Suprapubic skin (tissue), 4 donors: ENCODE measurements at regions not wholly inside any gene's neighbourhood (a gene's known extent, or its start where the extent isn't known, plus 50 kb on each side); places are given as distances from the start of the nearest gene placed in this dataset.
A peak's percentile ranks its signal among the peaks of the same experiment; 100 is the strongest.

ENCODE experiments used
- EP300 ChIP-seq: sonication (generic); formaldehyde crosslinking; IDR thresholded peaks from one replicate; pipeline ENCODE4 v1.6.1; 2017; ENCODE audit warnings: antibody characterized with exemption
- POLR2AphosphoS5 ChIP-seq, 3 donors: sonication (generic); formaldehyde crosslinking; IDR thresholded peaks; one replicate each; pipeline ENCODE4 v1.6.1; 2017; ENCODE audit warnings: antibody characterized with exemption in 3 of 3
- TF ChIP-seq, protein P1 (sequence below), 2 donors: fragments of 200-600 bp in 1 of 2; fragments of 450-650 bp in 1 of 2; sonication (generic) in 1 of 2; IDR thresholded peaks; one replicate each; pipeline ENCODE4 v1.5.1; 2016 to 2019; ENCODE audit warnings: antibody characterized with exemption in 2 of 2, mild to moderate bottlenecking in 1 of 2, moderate library complexity in 1 of 2

DNA sequence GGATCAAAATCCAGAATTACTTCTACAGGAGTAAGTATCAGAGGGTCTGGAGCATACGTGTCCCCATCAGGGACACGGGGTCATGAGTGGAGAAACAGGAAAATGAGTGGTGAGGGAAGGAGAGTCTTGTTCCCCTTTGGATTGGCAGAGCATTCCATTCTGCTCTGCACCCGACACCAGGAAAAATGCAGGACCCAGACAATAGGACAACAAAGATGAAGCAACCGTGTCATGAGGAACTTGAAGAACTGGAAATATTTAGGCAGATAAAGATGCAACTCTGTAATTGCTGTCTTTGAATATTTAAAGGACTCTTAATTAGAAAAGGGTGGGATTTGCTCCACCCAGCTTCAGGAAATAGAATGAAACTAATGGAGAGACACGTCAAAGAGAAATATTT lies 89.0 kb upstream of the BLID start:
- TF ChIP-seq, protein P1, sequence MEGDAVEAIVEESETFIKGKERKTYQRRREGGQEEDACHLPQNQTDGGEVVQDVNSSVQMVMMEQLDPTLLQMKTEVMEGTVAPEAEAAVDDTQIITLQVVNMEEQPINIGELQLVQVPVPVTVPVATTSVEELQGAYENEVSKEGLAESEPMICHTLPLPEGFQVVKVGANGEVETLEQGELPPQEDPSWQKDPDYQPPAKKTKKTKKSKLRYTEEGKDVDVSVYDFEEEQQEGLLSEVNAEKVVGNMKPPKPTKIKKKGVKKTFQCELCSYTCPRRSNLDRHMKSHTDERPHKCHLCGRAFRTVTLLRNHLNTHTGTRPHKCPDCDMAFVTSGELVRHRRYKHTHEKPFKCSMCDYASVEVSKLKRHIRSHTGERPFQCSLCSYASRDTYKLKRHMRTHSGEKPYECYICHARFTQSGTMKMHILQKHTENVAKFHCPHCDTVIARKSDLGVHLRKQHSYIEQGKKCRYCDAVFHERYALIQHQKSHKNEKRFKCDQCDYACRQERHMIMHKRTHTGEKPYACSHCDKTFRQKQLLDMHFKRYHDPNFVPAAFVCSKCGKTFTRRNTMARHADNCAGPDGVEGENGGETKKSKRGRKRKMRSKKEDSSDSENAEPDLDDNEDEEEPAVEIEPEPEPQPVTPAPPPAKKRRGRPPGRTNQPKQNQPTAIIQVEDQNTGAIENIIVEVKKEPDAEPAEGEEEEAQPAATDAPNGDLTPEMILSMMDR (IDR thresholded peaks at IDR 0.05), result no peak
- TF ChIP-seq EP300, result no peak
- peak in 1 of 3 donors; percentile 24 for TF ChIP-seq POLR2AphosphoS5 (IDR thresholded peaks at IDR 0.05)
